DOHH2 (cell line): ENCODE measurements at regions not wholly inside any gene's neighbourhood (a gene's known extent, or its start where the extent isn't known, plus 50 kb on each side); places are given as distances from the start of the nearest gene placed in this dataset.

Source experiments
- H3F3A ChIP-seq: fragments of 200-600 bp; sonication (generic), shearing (Covaris generic); 2 replicates; pipeline ENCODE4 v1.6.0; 2016; ENCODE audit warnings: antibody characterized with exemption, mild to moderate bottlenecking; ENCODE audit not compliant: control insufficient read depth, insufficient read depth
- H3K27ac ChIP-seq: fragments of 200-600 bp; sonication (generic); 2 replicates; pipeline ENCODE4 v1.5.1; 2014; ENCODE audit warnings: low read depth, mild to moderate bottlenecking, low read length, moderate library complexity
- H3K27me3 ChIP-seq: fragments of 200-600 bp; sonication (generic); 2 replicates; pipeline ENCODE4 v1.6.1; 2014; ENCODE audit warnings: mild to moderate bottlenecking, low read length, mixed read lengths; ENCODE audit not compliant: control insufficient read depth
- H3K36me3 ChIP-seq: fragments of 200-600 bp; sonication (generic); 2 replicates; pipeline ENCODE4 v1.6.1; 2014; ENCODE audit warnings: mild to moderate bottlenecking, low read length, moderate library complexity, mixed read lengths; ENCODE audit not compliant: control insufficient read depth
- H3K4me1 ChIP-seq: fragments of 200-600 bp; sonication (generic); 2 replicates; pipeline ENCODE4 v1.6.1; 2014; ENCODE audit warnings: mild to moderate bottlenecking, low read length, mixed read lengths; ENCODE audit not compliant: control insufficient read depth
- H3K4me2 ChIP-seq: fragments of 200-600 bp; sonication (generic); 2 replicates; pipeline ENCODE4 v1.6.0; 2014; ENCODE audit warnings: mild to moderate bottlenecking, low read length, moderate library complexity
- H3K4me3 ChIP-seq: fragments of 200-600 bp; sonication (generic); 2 replicates; pipeline ENCODE4 v1.5.1; 2014; ENCODE audit warnings: mild to moderate bottlenecking, low read length, mixed read lengths
- H3K79me2 ChIP-seq: fragments of 200-600 bp; sonication (generic); 2 replicates; pipeline ENCODE4 v1.6.1; 2014; ENCODE audit warnings: mild to moderate bottlenecking, low read length, mixed read lengths; ENCODE audit not compliant: control insufficient read depth
- H3K9me2 ChIP-seq: fragments of 200-600 bp; sonication (generic); replicated peaks from 2 replicates; pipeline ENCODE4 v1.6.1; 2014; ENCODE audit warnings: mild to moderate bottlenecking, low read length, mixed read lengths; ENCODE audit not compliant: control insufficient read depth
- H3K9me3 ChIP-seq: fragments of 200-600 bp; sonication (generic); 2 replicates; pipeline ENCODE4 v1.6.1; 2014; ENCODE audit warnings: antibody characterized with exemption, low read length, mixed read lengths; ENCODE audit not compliant: control insufficient read depth, insufficient read depth
- H4K20me1 ChIP-seq: fragments of 200-600 bp; sonication (generic); 2 replicates; pipeline ENCODE4 v1.6.0; 2014; ENCODE audit warnings: low read depth, mild to moderate bottlenecking, antibody characterized with exemption, low read length, moderate library complexity; ENCODE audit not compliant: control insufficient read depth, insufficient read depth
- CTCF ChIP-seq: fragments of 200-600 bp; sonication (generic); IDR thresholded peaks from one replicate; pipeline ENCODE4 v1.5.1; 2014; ENCODE audit warnings: antibody characterized with exemption, mild to moderate bottlenecking, low read depth, low read length; ENCODE audit not compliant: poor library complexity, severe bottlenecking
- EZH2phosphoT487 ChIP-seq: fragments of 200-600 bp; sonication (generic); IDR thresholded peaks from 2 replicates; pipeline ENCODE4 v1.6.1; 2017; ENCODE audit warnings: borderline replicate concordance, mild to moderate bottlenecking, antibody characterized with exemption, low read length, moderate library complexity, mixed read lengths

GRCh38 chr3:59128685-59129084 is 78.9 kb upstream of the CFAP20DC start:
- H3K9me2 ChIP-seq: no peaks in the 10 kb centered on the region
- H3K27me3 ChIP-seq: no peaks in the 10 kb centered on the region
- H3K4me2 ChIP-seq: no peak overlapping the region
- no peaks in the 10 kb centered on the region for H3K9me3 ChIP-seq
- no peaks in the 10 kb centered on the region for H4K20me1 ChIP-seq
- no peak overlapping the region for H3K4me3 ChIP-seq
- no peaks in the 10 kb centered on the region for H3K36me3 ChIP-seq
- H3F3A ChIP-seq: no peaks in the 10 kb centered on the region
- no peaks in the 10 kb centered on the region for H3K4me1 ChIP-seq
- H3K79me2 ChIP-seq: no peaks in the 10 kb centered on the region
- TF ChIP-seq EZH2phosphoT487 (no peak), CTCF (no peak)
- no peak overlapping the region for H3K27ac ChIP-seq

GRCh38 chr3:59127071-59127470 is 77.2 kb upstream of the CFAP20DC start:
- H3K9me2 ChIP-seq: no peaks in the 10 kb centered on the region
- H3K27ac ChIP-seq: no peak overlapping the region
- no peaks in the 10 kb centered on the region for H4K20me1 ChIP-seq
- no peaks in the 10 kb centered on the region for H3K79me2 ChIP-seq
- H3K27me3 ChIP-seq: no peaks in the 10 kb centered on the region
- H3F3A ChIP-seq: no peaks in the 10 kb centered on the region
- H3K4me3 ChIP-seq: no peak overlapping the region
- H3K36me3 ChIP-seq: no peaks in the 10 kb centered on the region
- H3K4me2 ChIP-seq: no peak overlapping the region
- H3K4me1 ChIP-seq: no peaks in the 10 kb centered on the region
- TF ChIP-seq CTCF (no peak), EZH2phosphoT487 (no peak)
- no peaks in the 10 kb centered on the region for H3K9me3 ChIP-seq

- TF ChIP-seq EZH2phosphoT487 (no peak), CTCF (no peak)
- Histone ChIP-seq H3K27ac (no peak overlapping the region), H4K20me1 (no peaks in the 10 kb centered on the region), H3F3A (no peaks in the 10 kb centered on the region), H3K79me2 (no peaks in the 10 kb centered on the region), H3K4me1 (no peaks in the 10 kb centered on the region), H3K4me2 (no peak overlapping the region), H3K9me3 (no peaks in the 10 kb centered on the region), H3K4me3 (no peak overlapping the region), H3K27me3 (no peaks in the 10 kb centered on the region), H3K9me2 (no peaks in the 10 kb centered on the region), H3K36me3 (no peaks in the 10 kb centered on the region)
These were observed 76.6 kb upstream of the CFAP20DC start for GRCh38 chr3:59126446-59126845.
